SU-DHL-6 (cell line): ENCODE measurements at regions not wholly inside any gene's neighbourhood (a gene's known extent, or its start where the extent isn't known, plus 50 kb on each side); places are given as distances from the start of the nearest gene placed in this dataset.

Experiments used
- H2AFZ ChIP-seq: fragments of 200-600 bp; sonication (generic); 2 replicates; pipeline ENCODE4 v1.6.1; 2014; ENCODE audit warnings: low read depth, mild to moderate bottlenecking, moderate library complexity, mixed read lengths, antibody characterized with exemption, low read length; ENCODE audit not compliant: severe bottlenecking
- H3F3A ChIP-seq: fragments of 200-600 bp; shearing (Covaris generic); 2 replicates; pipeline ENCODE4 v1.6.0; 2016; ENCODE audit warnings: antibody characterized with exemption, mild to moderate bottlenecking; ENCODE audit not compliant: insufficient read depth
- H3K27ac ChIP-seq: fragments of 200-600 bp; sonication (generic); 2 replicates; pipeline ENCODE4 v1.5.1; 2016; ENCODE audit warnings: low read depth, mild to moderate bottlenecking, low read length, moderate library complexity, mixed read lengths
- H3K27me3 ChIP-seq: fragments of 200-600 bp; sonication (generic), shearing (Covaris generic); 2 replicates; pipeline ENCODE4 v1.6.0; 2014; ENCODE audit warnings: mild to moderate bottlenecking, low read length
- H3K36me3 ChIP-seq: fragments of 200-600 bp; sonication (generic); 2 replicates; pipeline ENCODE4 v1.6.1; 2014; ENCODE audit warnings: mild to moderate bottlenecking, low read length, mixed read lengths
- H3K4me2 ChIP-seq: fragments of 300-600, 200-600 bp; shearing (Covaris generic), sonication (generic); 2 replicates; pipeline ENCODE4 v1.6.0; 2014; ENCODE audit warnings: low read length, low read depth, mild to moderate bottlenecking; ENCODE audit not compliant: poor library complexity, severe bottlenecking
- H3K4me3 ChIP-seq: fragments of 200-600 bp; sonication (generic); 2 replicates; pipeline ENCODE4 v1.5.1; 2014; ENCODE audit warnings: antibody characterized with exemption, low read length, mild to moderate bottlenecking, mixed read lengths; ENCODE audit not compliant: insufficient read depth, poor library complexity, severe bottlenecking
- H3K79me2 ChIP-seq: fragments of 200-600 bp; sonication (generic); 2 replicates; pipeline ENCODE4 v1.6.1; 2014; ENCODE audit warnings: mild to moderate bottlenecking, low read length, moderate library complexity; ENCODE audit not compliant: insufficient read depth
- H3K9ac ChIP-seq: fragments of 200-600 bp; sonication (generic); 2 replicates; pipeline ENCODE4 v1.7.0; 2014; ENCODE audit warnings: mild to moderate bottlenecking, low read length
- H3K9me2 ChIP-seq: fragments of 200-600 bp; sonication (generic); replicated peaks from 2 replicates; pipeline ENCODE4 v1.6.1; 2014; ENCODE audit warnings: low read length; ENCODE audit not compliant: insufficient read depth
- H3K9me3 ChIP-seq: fragments of 200-600 bp; sonication (generic); 2 replicates; pipeline ENCODE4 v1.6.1; 2014; ENCODE audit warnings: low read length, mixed read lengths; ENCODE audit not compliant: insufficient read depth
- H4K20me1 ChIP-seq: fragments of 200-600 bp; sonication (generic); 2 replicates; pipeline ENCODE4 v1.6.1; 2014; ENCODE audit warnings: low read depth, mild to moderate bottlenecking, antibody characterized with exemption, low read length, moderate library complexity, mixed read lengths
- CTCF ChIP-seq: fragments of 200-600 bp; sonication (generic); IDR thresholded peaks from one replicate; pipeline ENCODE4 v1.5.1; 2017; ENCODE audit warnings: antibody characterized with exemption, mild to moderate bottlenecking, low read length, moderate library complexity; ENCODE audit not compliant: insufficient read depth, poor library complexity, severe bottlenecking
- EZH2phosphoT487 ChIP-seq: fragments of 200-600 bp; sonication (generic), shearing (Covaris generic); conservative IDR thresholded peaks from 2 replicates; pipeline ENCODE4 v1.6.1; 2018; ENCODE audit warnings: mild to moderate bottlenecking, antibody characterized with exemption, low read length, moderate library complexity, mixed read lengths

- no peak overlapping the region for H3K4me2 ChIP-seq
- H3K27me3 ChIP-seq: no peaks in the 10 kb centered on the region
Measured at GRCh38 chr9:26561928-26562327, 330.7 kb downstream of the CAAP1 start.

DNA sequence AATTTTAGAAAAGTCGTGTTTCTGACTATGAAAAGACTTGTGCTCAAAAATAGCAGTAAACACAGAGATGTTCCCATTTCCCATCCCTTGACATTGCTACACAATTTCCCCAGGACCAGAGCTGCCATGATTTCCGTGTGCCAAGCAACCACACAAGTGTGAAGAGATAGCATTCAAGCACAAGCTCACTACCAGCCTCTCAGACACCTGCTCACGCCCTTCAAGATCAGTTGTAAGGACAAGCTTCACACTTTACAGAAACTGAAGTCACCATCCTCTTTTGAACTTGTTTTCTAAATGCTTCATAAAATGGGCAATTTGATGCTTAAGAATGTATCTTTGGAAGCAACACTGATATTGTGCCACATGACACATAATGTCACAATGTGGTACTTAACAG lies 333.1 kb downstream of the CAAP1 start:
- Histone ChIP-seq H4K20me1 (no peaks in the 10 kb centered on the region), H3K27ac (no peak overlapping the region), H3K4me2 (no peak overlapping the region), H3K79me2 (no peaks in the 10 kb centered on the region), H3K36me3 (no peaks in the 10 kb centered on the region), H3K9me2 (no peaks in the 10 kb centered on the region), H3K4me3 (no peak overlapping the region), H3K27me3 (no peaks in the 10 kb centered on the region), H3K9ac (no peak overlapping the region), H3K9me3 (0 out of 2 replicates have a peak, but pooled peaks cover 5% of the 10 kb centered on the region), H2AFZ (no peak overlapping the region), H3F3A (no peaks in the 10 kb centered on the region)
- no peak for TF ChIP-seq CTCF
- TF ChIP-seq EZH2phosphoT487: no peak

More at GRCh38 chr9:26561928-26562327, 330.7 kb downstream of the CAAP1 start:
- no peaks in the 10 kb centered on the region for H3K79me2 ChIP-seq
- H4K20me1 ChIP-seq: no peaks in the 10 kb centered on the region
- no peaks in the 10 kb centered on the region for H3K36me3 ChIP-seq
- no peak overlapping the region for H3K27ac ChIP-seq
- no peaks in the 10 kb centered on the region for H3K9me2 ChIP-seq
- H2AFZ ChIP-seq: no peak overlapping the region
- no peaks in the 10 kb centered on the region for H3F3A ChIP-seq
- H3K9ac ChIP-seq: no peak overlapping the region
- H3K4me3 ChIP-seq: no peak overlapping the region
- TF ChIP-seq EZH2phosphoT487 (no peak), CTCF (no peak)
- no peaks in the 10 kb centered on the region for H3K9me3 ChIP-seq

- Histone ChIP-seq H3K36me3 (no peaks in the 10 kb centered on the region), H3K4me2 (no peak overlapping the region), H3K9ac (no peak overlapping the region)
Measured at GRCh38 chr9:26551971-26552370, 340.6 kb downstream of the CAAP1 start.

More at GRCh38 chr9:26551971-26552370, 340.6 kb downstream of the CAAP1 start:
- Histone ChIP-seq H3K4me3 (no peak overlapping the region), H3K9me3 (0 out of 2 replicates have a peak, but pooled peaks cover 5% of the 10 kb centered on the region), H3F3A (no peaks in the 10 kb centered on the region), H3K79me2 (no peaks in the 10 kb centered on the region), H3K27ac (no peak overlapping the region), H4K20me1 (no peaks in the 10 kb centered on the region), H2AFZ (no peak overlapping the region), H3K9me2 (no peaks in the 10 kb centered on the region), H3K27me3 (no peaks in the 10 kb centered on the region)
- TF ChIP-seq EZH2phosphoT487 (no peak), CTCF (no peak)
